Peyer's patch (tissue), 4 donors: ENCODE measurements at regions not wholly inside any gene's neighbourhood (a gene's known extent, or its start where the extent isn't known, plus 50 kb on each side); places are given as distances from the start of the nearest gene placed in this dataset.

Source experiments
- DNase-seq, 3 donors: peaks; one replicate each; pipeline ENCODE4 v3.0.0-alpha.2; 2017 to 2019
- H3K27ac ChIP-seq, 4 donors: fragments of 200-600 bp; sonication (generic); one replicate each; pipeline ENCODE4 v1.5.1; 2016 to 2019
- H3K27me3 ChIP-seq, 2 donors: fragments of 200-600 bp; sonication (generic); one replicate each; pipeline ENCODE4 v1.5.1; 2019
- H3K36me3 ChIP-seq, 3 donors: fragments of 200-600 bp; sonication (generic); one replicate each; pipeline ENCODE4 v1.5.1; 2016 to 2019
- H3K4me1 ChIP-seq, 4 donors: fragments of 200-600 bp; sonication (generic); one replicate each; pipeline ENCODE4 v1.5.1; 2016 to 2019
- H3K4me3 ChIP-seq, 4 donors: fragments of 200-600 bp; sonication (generic); 1 replicate in 3 of 4; 2 replicates in 1 of 4; pipeline ENCODE4 v1.5.1; 2016 to 2019; ENCODE audit warnings: mild to moderate bottlenecking in 1 of 4
- H3K9me3 ChIP-seq, 4 donors: fragments of 200-600 bp; sonication (generic); one replicate each; pipeline ENCODE4 v1.5.1; 2016 to 2019; ENCODE audit warnings: mild to moderate bottlenecking in 1 of 4
- CTCF ChIP-seq, 6 experiments: fragments of 450-650 bp in 4 of 6; fragments of 200-600 bp in 2 of 6; sonication (generic) in 1 of 6; IDR thresholded peaks; one replicate each; pipeline ENCODE4 v1.5.1; 2017 to 2019; ENCODE audit warnings: antibody characterized with exemption in 6 of 6, mild to moderate bottlenecking in 3 of 6, moderate library complexity in 1 of 6
- POLR2A ChIP-seq, 2 donors: fragments of 450-650 bp; IDR thresholded peaks; one replicate each; pipeline ENCODE4 v1.5.1; 2017; ENCODE audit warnings: antibody characterized with exemption in 2 of 2, mild to moderate bottlenecking in 2 of 2, moderate library complexity in 2 of 2

GRCh38 chr4:144202081-144202480 is 61.6 kb upstream of the GYPA start:
- Histone ChIP-seq H3K4me3 (no peak overlapping the region), H3K36me3 (no peaks in the 10 kb centered on the region), H3K4me1 (no peaks in the 10 kb centered on the region), H3K27ac (no peak overlapping the region), H3K9me3 (peaks cover 0 to 2% (median under 1%) of the 10 kb centered on the region in 4 donors), H3K27me3 (no peaks in the 10 kb centered on the region)
- DNase-seq = no peak
- no peak for TF ChIP-seq CTCF (IDR thresholded peaks at IDR 0.05)

- H3K9me3 ChIP-seq = peaks cover 0 to 2% (median 0%) of the 10 kb centered on the region in 4 donors
- H3K27me3 ChIP-seq = no peaks in the 10 kb centered on the region
- H3K27ac ChIP-seq = no peak overlapping the region
- TF ChIP-seq CTCF (IDR thresholded peaks at IDR 0.05) (no peak), POLR2A (IDR thresholded peaks at IDR 0.05) (no peak)
- no peak overlapping the region for H3K4me3 ChIP-seq
- no peak for DNase-seq
- no peaks in the 10 kb centered on the region for H3K36me3 ChIP-seq
- no peaks in the 10 kb centered on the region for H3K4me1 ChIP-seq
These were observed 62.6 kb upstream of the GYPA start for GRCh38 chr4:144203155-144203554.

GRCh38 chr4:144204431-144204830 is 63.9 kb upstream of the GYPA start:
- Histone ChIP-seq H3K4me3 (no peak overlapping the region), H3K27ac (no peak overlapping the region), H3K9me3 (peaks cover 0 to 2% (median 0%) of the 10 kb centered on the region in 4 donors), H3K4me1 (no peaks in the 10 kb centered on the region), H3K36me3 (no peaks in the 10 kb centered on the region), H3K27me3 (no peaks in the 10 kb centered on the region)
- no peak for TF ChIP-seq CTCF (IDR thresholded peaks at IDR 0.05)
- no peak for TF ChIP-seq POLR2A (IDR thresholded peaks at IDR 0.05)
- DNase-seq = no peak

- Histone ChIP-seq H3K36me3 (no peaks in the 10 kb centered on the region), H3K9me3 (peaks cover 0 to 2% (median 0%) of the 10 kb centered on the region in 4 donors), H3K4me3 (no peak overlapping the region), H3K4me1 (no peaks in the 10 kb centered on the region), H3K27me3 (no peaks in the 10 kb centered on the region), H3K27ac (no peak overlapping the region)
- DNase-seq = no peak
- TF ChIP-seq CTCF (IDR thresholded peaks at IDR 0.05) (no peak), POLR2A (IDR thresholded peaks at IDR 0.05) (no peak)
These were observed 66.2 kb upstream of the GYPA start for GRCh38 chr4:144206711-144207110.

- H3K27ac ChIP-seq = no peak overlapping the region
- H3K27me3 ChIP-seq = no peaks in the 10 kb centered on the region
- H3K9me3 ChIP-seq = peaks cover 0 to 2% (median 0%) of the 10 kb centered on the region in 4 donors
- H3K4me1 ChIP-seq = no peaks in the 10 kb centered on the region
- no peak overlapping the region for H3K4me3 ChIP-seq
- DNase-seq = no peak
- no peaks in the 10 kb centered on the region for H3K36me3 ChIP-seq
- TF ChIP-seq POLR2A (IDR thresholded peaks at IDR 0.05) (no peak), CTCF (IDR thresholded peaks at IDR 0.05) (no peak)
These were observed 67.6 kb upstream of the GYPA start for GRCh38 chr4:144208074-144208473.

GRCh38 chr4:144209491-144209890 is 69.0 kb upstream of the GYPA start:
- no peaks in the 10 kb centered on the region for H3K27me3 ChIP-seq
- DNase-seq = no peak
- no peak overlapping the region for H3K4me3 ChIP-seq
- H3K36me3 ChIP-seq = no peaks in the 10 kb centered on the region
- peaks cover 0 to 2% (median 0%) of the 10 kb centered on the region in 4 donors for H3K9me3 ChIP-seq
- no peak overlapping the region for H3K27ac ChIP-seq
- TF ChIP-seq POLR2A (IDR thresholded peaks at IDR 0.05) = no peak
- no peak for TF ChIP-seq CTCF (IDR thresholded peaks at IDR 0.05)
- H3K4me1 ChIP-seq = no peaks in the 10 kb centered on the region
